Lower lobe of right lung (tissue), 2 donors: ENCODE measurements at regions not wholly inside any gene's neighbourhood (a gene's known extent, or its start where the extent isn't known, plus 50 kb on each side); places are given as distances from the start of the nearest gene placed in this dataset.

ENCODE experiments used
- ATAC-seq, 2 donors: fragments of 200-7000 bp; cut with Tn5 transposase; one replicate each; pipeline ENCODE4 v1.9.1; 2020 to 2022; ENCODE audit warnings: mild to moderate bottlenecking in 2 of 2, moderate library complexity in 2 of 2
- DNase-seq: peaks from one replicate; pipeline ENCODE4 v3.0.0-alpha.2; 2020
- H3K27ac ChIP-seq: fragments of 200-600 bp; one replicate; pipeline ENCODE4 v1.8.0; 2022
- H3K27me3 ChIP-seq: fragments of 200-600 bp; one replicate; pipeline ENCODE4 v1.8.0; 2022; ENCODE audit warnings: low read depth
- H3K36me3 ChIP-seq: fragments of 200-600 bp; one replicate; pipeline ENCODE4 v1.8.0; 2022; ENCODE audit warnings: mild to moderate bottlenecking
- H3K4me1 ChIP-seq: fragments of 200-600 bp; one replicate; pipeline ENCODE4 v1.8.0; 2022
- H3K4me3 ChIP-seq: fragments of 200-600 bp; one replicate; pipeline ENCODE4 v1.8.0; 2022; ENCODE audit warnings: mild to moderate bottlenecking
- H3K9me3 ChIP-seq: fragments of 200-600 bp; one replicate; pipeline ENCODE4 v1.8.0; 2022
- CTCF ChIP-seq: fragments of 200-600 bp; IDR thresholded peaks from one replicate; pipeline ENCODE4 v1.8.0; 2022; ENCODE audit warnings: antibody characterized with exemption, mild to moderate bottlenecking
- intact Hi-C: fragments of 100-400 bp; cut with DNase I; formaldehyde crosslinking; loops from one replicate; pipeline ENCODE4 v1.11.0; 2022
- donor health status: DM: no; HTN: yes; CAD: no; lungs with severe emphysema.

- H3K4me1 ChIP-seq = no peaks in the 10 kb centered on the region
- DNase-seq = no peak
These were observed 468.4 kb upstream of the PRKX start for GRCh38 chrX:4181782-4182407.

GRCh38 chrX:4179031-4179430 is 465.6 kb upstream of the PRKX start:
- intact Hi-C loops = no loop called here
- DNase-seq (no peak), ATAC-seq (no peak)
- TF ChIP-seq CTCF = no peak
- Histone ChIP-seq H3K9me3 (no peaks in the 10 kb centered on the region), H3K4me3 (no peak overlapping the region), H3K27me3 (no peaks in the 10 kb centered on the region), H3K27ac (no peak overlapping the region), H3K36me3 (no peaks in the 10 kb centered on the region), H3K4me1 (no peaks in the 10 kb centered on the region)

More at GRCh38 chrX:4181782-4182407, 468.4 kb upstream of the PRKX start:
- H3K27ac ChIP-seq = no peak overlapping the region
- H3K27me3 ChIP-seq = no peaks in the 10 kb centered on the region
- no peaks in the 10 kb centered on the region for H3K9me3 ChIP-seq
- ATAC-seq = no peak
- H3K36me3 ChIP-seq = no peaks in the 10 kb centered on the region
- no peak for TF ChIP-seq CTCF
- H3K4me3 ChIP-seq = no peak overlapping the region
- intact Hi-C loops = no loop called here

- Histone ChIP-seq H3K27ac (no peak overlapping the region), H3K4me3 (no peak overlapping the region), H3K4me1 (no peaks in the 10 kb centered on the region), H3K27me3 (no peaks in the 10 kb centered on the region), H3K36me3 (no peaks in the 10 kb centered on the region), H3K9me3 (no peaks in the 10 kb centered on the region)
- no peak for DNase-seq
- ATAC-seq = no peak
- no peak for TF ChIP-seq CTCF
- intact Hi-C loops = no loop called here
These were observed 461.8 kb upstream of the PRKX start for GRCh38 chrX:4175221-4175620.

GRCh38 chrX:4173743-4174142 is 460.3 kb upstream of the PRKX start:
- no peaks in the 10 kb centered on the region for H3K9me3 ChIP-seq
- H3K27me3 ChIP-seq = no peaks in the 10 kb centered on the region
- no peaks in the 10 kb centered on the region for H3K36me3 ChIP-seq
- no peak for ATAC-seq
- intact Hi-C loops = no loop called here
- H3K4me3 ChIP-seq = no peak overlapping the region
- no peak for TF ChIP-seq CTCF
- no peaks in the 10 kb centered on the region for H3K4me1 ChIP-seq
- H3K27ac ChIP-seq = no peak overlapping the region
- DNase-seq = no peak

GRCh38 chrX:4151798-4152197 is 438.3 kb upstream of the PRKX start:
- ATAC-seq (no peak), DNase-seq (no peak)
- no peaks in the 10 kb centered on the region for H3K9me3 ChIP-seq
- no peak overlapping the region for H3K27ac ChIP-seq
- H3K27me3 ChIP-seq = no peaks in the 10 kb centered on the region
- H3K4me1 ChIP-seq = no peaks in the 10 kb centered on the region
- TF ChIP-seq CTCF = no peak
- no peak overlapping the region for H3K4me3 ChIP-seq
- no peaks in the 10 kb centered on the region for H3K36me3 ChIP-seq
- intact Hi-C loops = no loop called here
